ENCODE measurements at regions not wholly inside any gene's neighbourhood (a gene's known extent, or its start where the extent isn't known, plus 50 kb on each side); places are given as distances from the start of the nearest gene placed in this dataset.

DNA sequence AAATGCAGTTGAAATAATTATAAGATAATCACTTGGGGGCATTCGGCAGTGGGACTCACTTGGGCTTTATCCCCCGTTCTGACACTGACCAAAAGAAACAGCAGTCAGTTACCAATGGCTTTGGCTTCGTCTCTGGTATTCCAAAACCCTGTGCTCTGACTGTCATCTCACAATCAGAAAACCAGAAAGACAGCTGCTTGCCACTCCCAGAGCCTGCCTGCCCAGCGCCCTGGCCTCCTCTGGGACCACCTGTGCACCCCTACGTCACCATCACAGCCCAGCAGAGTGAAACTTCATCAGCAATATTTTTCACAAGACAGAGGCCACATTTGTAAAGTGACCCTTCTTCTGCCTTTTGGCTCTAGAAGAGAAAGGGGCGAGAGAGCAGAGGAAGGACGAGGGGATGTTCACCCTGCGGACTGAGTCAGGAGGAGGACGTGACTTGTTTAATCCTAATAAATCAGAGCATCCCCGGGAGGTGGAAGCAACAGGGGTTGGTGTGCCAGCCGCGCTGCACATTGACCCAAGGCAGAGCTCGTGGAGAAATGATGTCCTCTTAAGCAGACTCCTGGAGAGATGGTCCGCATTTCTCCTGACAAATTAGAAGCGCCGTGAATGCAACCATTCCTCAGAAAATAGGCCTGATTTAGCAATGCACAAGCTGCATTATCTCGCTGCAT is 397.8 kb upstream of the ZNF507 start:
- TF ChIP-seq POLR2A (IDR thresholded peaks at IDR 0.05): no peak
- TF ChIP-seq, protein P1, sequence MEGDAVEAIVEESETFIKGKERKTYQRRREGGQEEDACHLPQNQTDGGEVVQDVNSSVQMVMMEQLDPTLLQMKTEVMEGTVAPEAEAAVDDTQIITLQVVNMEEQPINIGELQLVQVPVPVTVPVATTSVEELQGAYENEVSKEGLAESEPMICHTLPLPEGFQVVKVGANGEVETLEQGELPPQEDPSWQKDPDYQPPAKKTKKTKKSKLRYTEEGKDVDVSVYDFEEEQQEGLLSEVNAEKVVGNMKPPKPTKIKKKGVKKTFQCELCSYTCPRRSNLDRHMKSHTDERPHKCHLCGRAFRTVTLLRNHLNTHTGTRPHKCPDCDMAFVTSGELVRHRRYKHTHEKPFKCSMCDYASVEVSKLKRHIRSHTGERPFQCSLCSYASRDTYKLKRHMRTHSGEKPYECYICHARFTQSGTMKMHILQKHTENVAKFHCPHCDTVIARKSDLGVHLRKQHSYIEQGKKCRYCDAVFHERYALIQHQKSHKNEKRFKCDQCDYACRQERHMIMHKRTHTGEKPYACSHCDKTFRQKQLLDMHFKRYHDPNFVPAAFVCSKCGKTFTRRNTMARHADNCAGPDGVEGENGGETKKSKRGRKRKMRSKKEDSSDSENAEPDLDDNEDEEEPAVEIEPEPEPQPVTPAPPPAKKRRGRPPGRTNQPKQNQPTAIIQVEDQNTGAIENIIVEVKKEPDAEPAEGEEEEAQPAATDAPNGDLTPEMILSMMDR (IDR thresholded peaks at IDR 0.05): no peak
